Right lobe of liver (tissue), 4 donors: ENCODE measurements at regions not wholly inside any gene's neighbourhood (a gene's known extent, or its start where the extent isn't known, plus 50 kb on each side); places are given as distances from the start of the nearest gene placed in this dataset.

Experiments used
- CTCF ChIP-seq, 4 donors: fragments of 200-600 bp in 3 of 4; fragments of 450-650 bp in 1 of 4; IDR thresholded peaks; one replicate each; pipeline versions ENCODE4 v1.5.1 to v1.8.0; 2016 to 2022; ENCODE audit warnings: antibody characterized with exemption in 4 of 4, mild to moderate bottlenecking in 2 of 4
- POLR2A ChIP-seq: fragments of 450-650 bp; IDR thresholded peaks from one replicate; pipeline ENCODE4 v1.6.1; 2017; ENCODE audit warnings: antibody characterized with exemption, mild to moderate bottlenecking
- donor health status: DM: no; HTN: no; CAD: no.
- donor health status: DM: no; HTN: no; CAD: no.
- donor health status: DM: no; HTN: yes; CAD: no.

GRCh38 chr5:33227746-33228145 lies 213.0 kb upstream of the TARS1 start:
- no peak for TF ChIP-seq CTCF (IDR thresholded peaks at IDR 0.05)
- TF ChIP-seq POLR2A: no peak
